H9 (cell line): ENCODE measurements at regions not wholly inside any gene's neighbourhood (a gene's known extent, or its start where the extent isn't known, plus 50 kb on each side); places are given as distances from the start of the nearest gene placed in this dataset.

Experiments
- DNase-seq: peaks from one replicate; pipeline ENCODE4 v3.0.0-alpha.2; 2017
- H2AFZ ChIP-seq: one replicate; pipeline ENCODE4 v1.6.1; 2013; ENCODE audit warnings: mild to moderate bottlenecking, low read length, control low read depth, moderate library complexity
- H2AK5ac ChIP-seq: 2 replicates; pipeline ENCODE4 v1.6.1; 2013; ENCODE audit warnings: low read length, control low read depth, mixed read lengths; ENCODE audit not compliant: insufficient read length
- H2BK120ac ChIP-seq: one replicate; pipeline ENCODE4 v1.6.1; 2013; ENCODE audit warnings: low read depth, mild to moderate bottlenecking, low read length, control low read depth, inconsistent platforms; ENCODE audit not compliant: poor library complexity, severe bottlenecking
- H2BK12ac ChIP-seq: 2 replicates; pipeline ENCODE4 v1.6.1; 2013; ENCODE audit warnings: low read length, control low read depth, mixed read lengths, low read depth; ENCODE audit not compliant: insufficient read length
- H2BK15ac ChIP-seq: 2 replicates; pipeline ENCODE4 v1.6.1; 2013; ENCODE audit warnings: low read depth, low read length, control low read depth
- H2BK20ac ChIP-seq: one replicate; pipeline ENCODE4 v1.6.1; 2013; ENCODE audit warnings: low read depth, mild to moderate bottlenecking, low read length, control low read depth, inconsistent platforms; ENCODE audit not compliant: poor library complexity, severe bottlenecking
- H2BK5ac ChIP-seq: 2 replicates; pipeline ENCODE4 v1.6.1; 2013; ENCODE audit warnings: low read length, control low read depth, mixed read lengths; ENCODE audit not compliant: insufficient read length
- H3K14ac ChIP-seq: 2 replicates; pipeline ENCODE4 v1.6.1; 2013; ENCODE audit warnings: low read length, control low read depth; ENCODE audit not compliant: insufficient read depth
- H3K18ac ChIP-seq: 2 replicates; pipeline ENCODE4 v1.6.1; 2013; ENCODE audit warnings: low read depth, mild to moderate bottlenecking, mixed read lengths, low read length, control low read depth; ENCODE audit not compliant: insufficient read length
- H3K23ac ChIP-seq: 2 replicates; pipeline ENCODE4 v1.6.1; 2013; ENCODE audit warnings: low read length, control low read depth, mixed read lengths, low read depth; ENCODE audit not compliant: insufficient read length
- H3K23me2 ChIP-seq: 2 replicates; pipeline ENCODE4 v1.6.1; 2013; ENCODE audit warnings: low read depth, mild to moderate bottlenecking, mixed read lengths, low read length, control low read depth; ENCODE audit not compliant: insufficient read length, poor library complexity, severe bottlenecking
- H3K27ac ChIP-seq: 2 replicates; pipeline ENCODE4 v1.5.1; 2013; ENCODE audit warnings: low read length, control low read depth, mixed read lengths, low read depth; ENCODE audit not compliant: insufficient read length
- H3K27me3 ChIP-seq: 2 replicates; pipeline ENCODE4 v1.6.1; 2013; ENCODE audit warnings: low read length, control low read depth, inconsistent platforms; ENCODE audit not compliant: insufficient read depth
- H3K4ac ChIP-seq: 2 replicates; pipeline ENCODE4 v1.6.1; 2013; ENCODE audit warnings: low read depth, mild to moderate bottlenecking, control low read depth, inconsistent platforms, low read length, moderate library complexity
- H3K4me1 ChIP-seq: 2 replicates; pipeline ENCODE4 v1.6.1; 2013; ENCODE audit warnings: low read length, control low read depth, inconsistent platforms; ENCODE audit not compliant: insufficient read depth
- H3K4me2 ChIP-seq: 2 replicates; pipeline ENCODE4 v1.6.1; 2013; ENCODE audit warnings: low read length, control low read depth, mixed read lengths; ENCODE audit not compliant: insufficient read length, insufficient read depth
- H3K56ac ChIP-seq: 2 replicates; pipeline ENCODE4 v1.6.1; 2013; ENCODE audit warnings: low read depth, mild to moderate bottlenecking, mixed read lengths, low read length, control low read depth; ENCODE audit not compliant: insufficient read length
- H3K79me1 ChIP-seq: 2 replicates; pipeline ENCODE4 v1.6.1; 2013; ENCODE audit warnings: low read depth, mild to moderate bottlenecking, moderate library complexity, low read length, control low read depth, inconsistent platforms; ENCODE audit not compliant: insufficient read depth, poor library complexity, severe bottlenecking
- H3K79me2 ChIP-seq: 2 replicates; pipeline ENCODE4 v1.6.1; 2013; ENCODE audit warnings: low read length, control low read depth, inconsistent platforms; ENCODE audit not compliant: insufficient read depth
- H3K9ac ChIP-seq: 2 replicates; pipeline ENCODE4 v1.6.1; 2013; ENCODE audit warnings: low read length, control low read depth, mixed read lengths; ENCODE audit not compliant: insufficient read length; ENCODE audit errors: extremely low read depth
- H3K9me3 ChIP-seq: one replicate; pipeline ENCODE4 v1.6.1; 2013; ENCODE audit warnings: low read depth, low read length, inconsistent platforms; ENCODE audit not compliant: control insufficient read depth
- H3T11ph ChIP-seq: one replicate; pipeline ENCODE4 v1.6.1; 2013; ENCODE audit warnings: mild to moderate bottlenecking, low read length, control low read depth, inconsistent platforms
- H4K20me1 ChIP-seq: one replicate; pipeline ENCODE4 v1.6.1; 2013; ENCODE audit not compliant: control insufficient read depth, insufficient read length, insufficient read depth
- H4K5ac ChIP-seq: 2 replicates; pipeline ENCODE4 v1.6.1; 2013; ENCODE audit warnings: low read depth, mild to moderate bottlenecking, mixed read lengths, low read length, control low read depth; ENCODE audit not compliant: insufficient read length
- H4K8ac ChIP-seq: replicated peaks from 2 replicates; pipeline ENCODE4 v1.6.1; 2013; ENCODE audit warnings: low read length, control low read depth, mixed read lengths, low read depth; ENCODE audit not compliant: insufficient read length
- H4K91ac ChIP-seq: 2 replicates; pipeline ENCODE4 v1.6.1; 2013; ENCODE audit warnings: low read depth, mild to moderate bottlenecking, moderate library complexity, mixed read lengths, low read length, control low read depth; ENCODE audit not compliant: insufficient read length
- H3K27ac Mint-ChIP-seq, 3 experiments: 2 replicates in 2 of 3; 3 replicates in 1 of 3; pipeline ENCODE4 v1.8.0; 2020 to 2021; ENCODE audit warnings: mixed read lengths in 3 of 3, mild to moderate bottlenecking in 1 of 3, moderate library complexity in 1 of 3
- H3K27me3 Mint-ChIP-seq: 2 replicates; pipeline ENCODE4 v1.8.0; 2021; ENCODE audit warnings: low read depth, mild to moderate bottlenecking, moderate library complexity, mixed read lengths
- H3K36me3 Mint-ChIP-seq, 3 experiments: 2 replicates in 2 of 3; 3 replicates in 1 of 3; pipeline ENCODE4 v1.8.0; 2020 to 2021; ENCODE audit warnings: low read depth in 3 of 3, mixed read lengths in 3 of 3; ENCODE audit not compliant: insufficient read depth in 1 of 3
- H3K4me1 Mint-ChIP-seq, 2 experiments: 2 replicates each; pipeline ENCODE4 v1.8.0; 2020; ENCODE audit warnings: mixed read lengths in 2 of 2
- H3K4me3 Mint-ChIP-seq, 2 experiments: 2 replicates in 1 of 2; 3 replicates in 1 of 2; pipeline ENCODE4 v1.8.0; 2020 to 2021; ENCODE audit warnings: mild to moderate bottlenecking in 2 of 2, mixed read lengths in 2 of 2, moderate library complexity in 1 of 2
- H3K9me3 Mint-ChIP-seq, 2 experiments: 2 replicates in 1 of 2; 3 replicates in 1 of 2; pipeline ENCODE4 v1.8.0; 2020; ENCODE audit warnings: mild to moderate bottlenecking in 2 of 2, mixed read lengths in 2 of 2, moderate library complexity in 1 of 2
- WGBS: extraction: QIAGEN DNeasy Blood & Tissue Kit; methylation state at CpG from one replicate; pipeline ENCODE4 v1.1.7; 2013; ENCODE audit warnings: missing lambda C conversion rate, low lambda C conversion rate, mixed read lengths; ENCODE audit not compliant: insufficient read length; ENCODE audit errors: extremely low coverage; 5-methylcytosine and 5-hydroxymethylcytosine counted together
- TF ChIP-seq, protein P1 (sequence below): fragments of 200-600 bp; sonication (generic); conservative IDR thresholded peaks from 3 replicates; pipeline ENCODE4 v1.8.0; 2021; ENCODE audit warnings: antibody characterized with exemption, mild to moderate bottlenecking

DNA sequence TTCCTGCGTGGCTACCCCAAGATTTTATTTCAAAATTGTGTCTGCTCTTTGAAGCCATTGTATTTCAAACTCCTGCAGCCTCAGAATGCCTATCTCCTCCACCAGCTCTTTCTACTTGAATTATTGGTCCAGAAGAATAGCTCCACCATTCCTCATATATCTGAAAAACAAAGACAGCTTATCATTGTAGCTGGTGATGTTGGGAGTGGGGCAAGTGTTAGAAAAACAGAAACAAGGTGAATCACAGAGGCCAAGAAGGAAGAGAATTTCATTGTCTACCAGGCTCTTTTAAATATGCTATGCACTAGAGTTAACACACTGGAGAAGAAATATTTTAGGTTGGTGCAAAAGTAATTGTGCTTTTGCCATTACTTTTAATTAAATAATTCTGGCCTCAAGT lies 307.9 kb upstream of the ROPN1 start:
- H3K4me1 ChIP-seq: no peaks in the 10 kb centered on the region
- no peak overlapping the region for H2AK5ac ChIP-seq
- DNase-seq: no peak
- no peak overlapping the region for H3K4me3 Mint-ChIP-seq
- H4K5ac ChIP-seq: no peak overlapping the region
- no peaks in the 10 kb centered on the region for H3K9me3 ChIP-seq
- H3K27me3 ChIP-seq: no peaks in the 10 kb centered on the region
- no peak overlapping the region for H3K18ac ChIP-seq
- no peaks in the 10 kb centered on the region for H3K23me2 ChIP-seq
- no peak overlapping the region for H3K14ac ChIP-seq
- TF ChIP-seq, protein P1, sequence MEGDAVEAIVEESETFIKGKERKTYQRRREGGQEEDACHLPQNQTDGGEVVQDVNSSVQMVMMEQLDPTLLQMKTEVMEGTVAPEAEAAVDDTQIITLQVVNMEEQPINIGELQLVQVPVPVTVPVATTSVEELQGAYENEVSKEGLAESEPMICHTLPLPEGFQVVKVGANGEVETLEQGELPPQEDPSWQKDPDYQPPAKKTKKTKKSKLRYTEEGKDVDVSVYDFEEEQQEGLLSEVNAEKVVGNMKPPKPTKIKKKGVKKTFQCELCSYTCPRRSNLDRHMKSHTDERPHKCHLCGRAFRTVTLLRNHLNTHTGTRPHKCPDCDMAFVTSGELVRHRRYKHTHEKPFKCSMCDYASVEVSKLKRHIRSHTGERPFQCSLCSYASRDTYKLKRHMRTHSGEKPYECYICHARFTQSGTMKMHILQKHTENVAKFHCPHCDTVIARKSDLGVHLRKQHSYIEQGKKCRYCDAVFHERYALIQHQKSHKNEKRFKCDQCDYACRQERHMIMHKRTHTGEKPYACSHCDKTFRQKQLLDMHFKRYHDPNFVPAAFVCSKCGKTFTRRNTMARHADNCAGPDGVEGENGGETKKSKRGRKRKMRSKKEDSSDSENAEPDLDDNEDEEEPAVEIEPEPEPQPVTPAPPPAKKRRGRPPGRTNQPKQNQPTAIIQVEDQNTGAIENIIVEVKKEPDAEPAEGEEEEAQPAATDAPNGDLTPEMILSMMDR: no peak
- no peak overlapping the region for H3K27ac ChIP-seq
- no peaks in the 10 kb centered on the region for H3K79me2 ChIP-seq
- H2AFZ ChIP-seq: no peak overlapping the region
- H2BK5ac ChIP-seq: no peak overlapping the region
- H3K27me3 Mint-ChIP-seq: no peaks in the 10 kb centered on the region; the same call in none of the 2 replicates
- no peak overlapping the region for H2BK120ac ChIP-seq
- no peak overlapping the region for H3T11ph ChIP-seq
- H3K4me2 ChIP-seq: no peak overlapping the region
- no peak overlapping the region for H3K4ac ChIP-seq
- H2BK15ac ChIP-seq: no peak overlapping the region
- H3K9me3 Mint-ChIP-seq: no peaks in the 10 kb centered on the region
- no peaks in the 10 kb centered on the region for H3K79me1 ChIP-seq
- H4K91ac ChIP-seq: no peak overlapping the region
- no peaks in the 10 kb centered on the region for H4K20me1 ChIP-seq
- H3K36me3 Mint-ChIP-seq: no peaks in the 10 kb centered on the region
- H3K9ac ChIP-seq: no peak overlapping the region
- WGBS: no CpG with 5 or more reads among the region's 1 CpG
- H3K27ac Mint-ChIP-seq: no peak overlapping the region
- H4K8ac ChIP-seq: no peak overlapping the region
- no peak overlapping the region for H2BK12ac ChIP-seq
- H3K4me1 Mint-ChIP-seq: peaks cover 4 to 13% of the 10 kb centered on the region in 2 experiments
- no peak overlapping the region for H3K23ac ChIP-seq
- H2BK20ac ChIP-seq: no peak overlapping the region
- no peak overlapping the region for H3K56ac ChIP-seq
